GM19240 (cell line): ENCODE measurements at regions not wholly inside any gene's neighbourhood (a gene's known extent, or its start where the extent isn't known, plus 50 kb on each side); places are given as distances from the start of the nearest gene placed in this dataset.

Source experiments
- DNase-seq: peaks from one replicate; pipeline ENCODE4 v3.0.0; 2011; ENCODE audit warnings: low spot score; ENCODE audit not compliant: insufficient read length

GRCh38 chr7:41052201-41052600 lies 650.7 kb downstream of the INHBA start:
- no peak for DNase-seq

- DNase-seq, result no peak
Observed at GRCh38 chr7:41051535-41051934, 651.4 kb downstream of the INHBA start.

GRCh38 chr7:41051062-41051461 lies 651.8 kb downstream of the INHBA start:
- no peak for DNase-seq

GRCh38 chr7:41048771-41049170 lies 654.1 kb downstream of the INHBA start:
- DNase-seq, result no peak

GRCh38 chr7:41047789-41048191 lies 655.1 kb downstream of the INHBA start:
- no peak for DNase-seq

GRCh38 chr7:41047211-41047610 lies 655.7 kb downstream of the INHBA start:
- no peak for DNase-seq

- no peak for DNase-seq
Observed at GRCh38 chr7:41046776-41047175, 656.1 kb downstream of the INHBA start.

- no peak for DNase-seq
Observed at GRCh38 chr7:41046221-41046761, 656.6 kb downstream of the INHBA start.

- DNase-seq, result no peak
Observed at GRCh38 chr7:41045556-41046123, 657.2 kb downstream of the INHBA start.

- no peak for DNase-seq
Observed at GRCh38 chr7:41039981-41040380, 662.9 kb downstream of the INHBA start.

- DNase-seq, result no peak
Observed at GRCh38 chr7:41039386-41039953, 663.4 kb downstream of the INHBA start.

GRCh38 chr7:41038211-41038610 lies 664.7 kb downstream of the INHBA start:
- DNase-seq, result no peak

GRCh38 chr7:41037691-41038090 lies 665.2 kb downstream of the INHBA start:
- DNase-seq, result no peak

GRCh38 chr7:41035794-41036193 lies 667.1 kb downstream of the INHBA start:
- DNase-seq, result no peak

GRCh38 chr7:41033500-41033899 lies 669.4 kb downstream of the INHBA start:
- DNase-seq, result no peak

GRCh38 chr7:41030673-41031072 lies 672.2 kb downstream of the INHBA start:
- no peak for DNase-seq

- DNase-seq, result no peak
Observed at GRCh38 chr7:41029072-41029499, 673.8 kb downstream of the INHBA start.

GRCh38 chr7:41028580-41028979 lies 674.3 kb downstream of the INHBA start:
- DNase-seq, result no peak

GRCh38 chr7:41027428-41028115 lies 675.3 kb downstream of the INHBA start:
- DNase-seq, result no peak

- DNase-seq, result no peak
Observed at GRCh38 chr7:41024126-41024525, 678.8 kb downstream of the INHBA start.

- no peak for DNase-seq
Observed at GRCh38 chr7:41020056-41020455, 682.8 kb downstream of the INHBA start.

- DNase-seq, result no peak
Observed at GRCh38 chr7:41013117-41013516, 689.8 kb downstream of the INHBA start.

- no peak for DNase-seq
Observed at GRCh38 chr7:41012041-41012440, 690.8 kb downstream of the INHBA start.
